Tibial artery (tissue), 4 donors: ENCODE measurements at regions not wholly inside any gene's neighbourhood (a gene's known extent, or its start where the extent isn't known, plus 50 kb on each side); places are given as distances from the start of the nearest gene placed in this dataset.

Experiments used
- DNase-seq, 2 donors: peaks; one replicate each; pipeline ENCODE4 v3.0.0-alpha.2; 2019
- H3K27ac ChIP-seq, 2 donors: fragments of 200-600 bp; sonication (generic) in 1 of 2; 1 replicate in 1 of 2; 2 replicates in 1 of 2; pipeline ENCODE4 v1.5.1; 2018 to 2019; ENCODE audit warnings: mild to moderate bottlenecking in 1 of 2
- H3K27me3 ChIP-seq, 2 donors: fragments of 200-600 bp; sonication (generic) in 1 of 2; one replicate each; pipeline versions ENCODE4 v1.5.1 to v1.6.0; 2016 to 2019
- H3K36me3 ChIP-seq, 3 donors: fragments of 200-600 bp; sonication (generic) in 2 of 3; one replicate each; pipeline ENCODE4 v1.5.1; 2016 to 2019; ENCODE audit warnings: mild to moderate bottlenecking in 2 of 3
- H3K4me1 ChIP-seq, 4 donors: fragments of 200-600 bp; sonication (generic) in 2 of 4; 1 replicate in 3 of 4; 2 replicates in 1 of 4; pipeline ENCODE4 v1.5.1; 2016 to 2019
- H3K4me3 ChIP-seq, 2 donors: fragments of 200-600 bp; sonication (generic) in 1 of 2; 1 replicate in 1 of 2; 2 replicates in 1 of 2; pipeline ENCODE4 v1.5.1; 2018 to 2019; ENCODE audit warnings: mild to moderate bottlenecking in 2 of 2
- H3K9me3 ChIP-seq, 3 donors: fragments of 200-600 bp; sonication (generic) in 1 of 3; one replicate each; pipeline ENCODE4 v1.5.1; 2016 to 2019
- intact Hi-C: fragments of 100-400 bp; cut with DNase I; formaldehyde crosslinking; loops from one replicate; pipeline ENCODE4 v1.15.0; 2023; ENCODE audit warnings: low total_unique reads
- TF ChIP-seq, protein P1 (sequence below), 2 experiments: fragments of 200-600 bp in 1 of 2; fragments of 450-650 bp in 1 of 2; IDR thresholded peaks; one replicate each; pipeline ENCODE4 v1.5.1; 2017 to 2019; ENCODE audit warnings: antibody characterized with exemption in 2 of 2, mild to moderate bottlenecking in 1 of 2, moderate library complexity in 1 of 2

DNA sequence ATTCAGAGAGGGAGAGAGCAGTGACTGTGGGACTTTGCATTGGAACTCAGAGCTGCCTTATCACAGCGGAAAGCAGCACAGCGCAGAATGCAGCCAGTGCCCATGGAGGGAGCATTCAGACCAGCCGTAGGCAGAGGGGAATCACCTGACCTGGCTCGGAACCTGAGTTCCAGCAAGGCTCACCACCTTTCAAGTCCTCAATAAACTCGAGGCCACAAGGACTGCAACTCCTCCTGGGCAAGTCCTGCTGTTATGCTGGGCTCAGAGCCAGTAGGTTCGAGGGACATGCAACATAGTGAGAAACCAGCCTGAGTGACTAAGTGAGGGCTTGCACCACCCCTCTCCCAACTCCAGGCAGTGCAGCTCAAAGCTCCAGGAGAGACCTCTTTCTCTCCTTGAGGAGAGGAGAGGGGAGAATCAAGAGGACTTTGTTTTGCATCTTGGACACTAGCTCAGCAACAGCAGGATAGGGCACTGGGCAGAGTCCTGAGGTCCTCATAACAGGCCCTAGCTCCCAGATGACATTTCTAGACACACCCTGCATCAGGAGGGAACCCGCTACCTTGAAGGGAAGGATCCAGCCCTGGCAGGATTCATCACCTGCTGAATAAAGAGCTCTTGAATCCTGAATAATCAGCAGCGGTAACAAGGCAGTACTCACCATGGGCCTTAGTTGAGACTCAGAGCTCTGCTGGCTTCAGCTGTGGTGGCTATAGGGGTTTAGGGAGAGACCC, 136.8 kb upstream of the OTOS start:
- no peaks in the 10 kb centered on the region for H3K9me3 ChIP-seq
- no peak overlapping the region for H3K27ac ChIP-seq
- TF ChIP-seq, protein P1, sequence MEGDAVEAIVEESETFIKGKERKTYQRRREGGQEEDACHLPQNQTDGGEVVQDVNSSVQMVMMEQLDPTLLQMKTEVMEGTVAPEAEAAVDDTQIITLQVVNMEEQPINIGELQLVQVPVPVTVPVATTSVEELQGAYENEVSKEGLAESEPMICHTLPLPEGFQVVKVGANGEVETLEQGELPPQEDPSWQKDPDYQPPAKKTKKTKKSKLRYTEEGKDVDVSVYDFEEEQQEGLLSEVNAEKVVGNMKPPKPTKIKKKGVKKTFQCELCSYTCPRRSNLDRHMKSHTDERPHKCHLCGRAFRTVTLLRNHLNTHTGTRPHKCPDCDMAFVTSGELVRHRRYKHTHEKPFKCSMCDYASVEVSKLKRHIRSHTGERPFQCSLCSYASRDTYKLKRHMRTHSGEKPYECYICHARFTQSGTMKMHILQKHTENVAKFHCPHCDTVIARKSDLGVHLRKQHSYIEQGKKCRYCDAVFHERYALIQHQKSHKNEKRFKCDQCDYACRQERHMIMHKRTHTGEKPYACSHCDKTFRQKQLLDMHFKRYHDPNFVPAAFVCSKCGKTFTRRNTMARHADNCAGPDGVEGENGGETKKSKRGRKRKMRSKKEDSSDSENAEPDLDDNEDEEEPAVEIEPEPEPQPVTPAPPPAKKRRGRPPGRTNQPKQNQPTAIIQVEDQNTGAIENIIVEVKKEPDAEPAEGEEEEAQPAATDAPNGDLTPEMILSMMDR (IDR thresholded peaks at IDR 0.05): peak in 1 of 2 experiments; percentile 13
- H3K27me3 ChIP-seq: no peaks in the 10 kb centered on the region
- H3K4me3 ChIP-seq: no peak overlapping the region
- peak in 1 of 2 donors; percentile 86 for DNase-seq
- intact Hi-C loops: no loop called here
- no peaks in the 10 kb centered on the region for H3K36me3 ChIP-seq
- H3K4me1 ChIP-seq: peaks cover 0 to 22% (median 11%) of the 10 kb centered on the region in 4 donors

DNA sequence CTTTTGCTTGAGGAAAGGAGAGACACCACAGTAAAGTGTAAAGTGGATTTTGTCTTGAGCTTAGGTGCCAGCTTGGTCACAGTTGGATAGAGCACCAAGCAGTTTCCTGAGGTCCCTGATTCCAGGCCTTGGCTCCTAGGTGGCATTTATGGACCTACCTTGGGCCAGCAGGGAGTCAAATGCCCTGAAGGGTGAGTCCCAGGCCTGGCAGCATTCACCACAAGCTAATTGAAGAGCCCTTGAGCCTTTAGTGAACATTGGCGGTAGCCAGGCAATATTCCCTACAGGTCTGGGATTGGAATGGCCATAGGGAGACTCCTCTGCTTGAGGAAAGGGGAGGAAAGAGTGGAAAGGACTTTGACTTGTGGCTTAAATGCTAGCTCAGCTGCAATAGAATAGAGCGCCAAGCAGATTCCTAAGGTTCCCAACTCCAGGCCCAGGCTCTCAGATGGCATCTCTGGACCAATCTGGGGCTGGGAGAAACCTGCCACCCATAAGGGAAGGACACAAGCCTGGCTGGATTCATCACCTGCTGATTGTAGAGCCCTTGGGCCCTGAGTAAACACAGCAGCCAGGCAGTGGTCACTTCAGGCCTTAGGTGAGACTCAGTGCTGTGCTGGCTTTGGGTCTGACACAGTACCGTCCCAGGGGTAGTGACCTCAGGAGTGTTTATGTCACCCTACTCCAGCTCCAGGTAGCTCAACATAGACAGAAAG, 137.5 kb upstream of the OTOS start:
- no peaks in the 10 kb centered on the region for H3K9me3 ChIP-seq
- no peaks in the 10 kb centered on the region for H3K36me3 ChIP-seq
- TF ChIP-seq, protein P1 (IDR thresholded peaks at IDR 0.05): no peak
- no peak for DNase-seq
- no peak overlapping the region for H3K4me3 ChIP-seq
- intact Hi-C loops: no loop called here
- H3K27me3 ChIP-seq: no peaks in the 10 kb centered on the region
- peaks cover 0 to 22% (median 11%) of the 10 kb centered on the region in 4 donors for H3K4me1 ChIP-seq
- no peak overlapping the region for H3K27ac ChIP-seq

DNA sequence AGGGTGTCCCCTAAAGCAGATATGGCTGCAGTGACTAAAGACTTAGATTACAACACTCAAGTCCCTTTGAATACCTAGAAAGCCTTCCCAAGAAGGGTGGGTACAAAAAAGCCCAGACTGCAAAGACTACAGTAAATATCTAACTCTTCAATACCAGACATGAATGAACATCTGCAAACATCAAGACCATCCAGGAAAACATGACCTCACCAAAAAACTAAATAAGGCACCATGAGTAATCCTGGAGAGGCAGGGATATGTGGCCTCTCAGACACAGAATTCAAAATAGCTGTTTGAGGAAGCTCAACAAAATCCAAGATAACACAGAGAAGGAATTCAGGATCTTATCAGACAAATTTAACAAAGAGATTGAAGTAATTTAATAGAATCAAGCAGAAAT, 138.2 kb upstream of the OTOS start:
- no peaks in the 10 kb centered on the region for H3K27me3 ChIP-seq
- DNase-seq: no peak
- H3K4me1 ChIP-seq: peaks cover 0 to 22% (median 11%) of the 10 kb centered on the region in 4 donors
- no peak overlapping the region for H3K4me3 ChIP-seq
- H3K36me3 ChIP-seq: no peaks in the 10 kb centered on the region
- H3K9me3 ChIP-seq: no peaks in the 10 kb centered on the region
- TF ChIP-seq, protein P1 (IDR thresholded peaks at IDR 0.05): no peak
- intact Hi-C loops: no loop called here
- H3K27ac ChIP-seq: no peak overlapping the region

DNA sequence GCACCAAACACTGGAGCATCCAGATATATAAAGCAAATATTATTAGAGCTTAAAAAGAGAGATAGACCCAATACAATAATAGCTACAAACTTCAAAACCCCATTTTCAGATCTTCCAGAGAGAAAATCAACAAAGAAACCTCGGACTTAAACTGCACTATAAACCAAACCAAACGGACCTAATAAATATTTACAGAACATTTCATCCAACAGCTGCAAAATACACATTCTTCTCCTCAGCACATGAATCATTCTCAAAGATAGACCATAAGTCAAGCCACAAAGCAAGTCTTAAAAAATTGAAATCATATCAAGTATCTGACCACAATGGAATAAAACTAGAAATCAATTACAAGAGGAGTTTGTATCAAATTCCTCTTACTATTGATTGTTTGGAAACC, 140.2 kb upstream of the OTOS start:
- Histone ChIP-seq H3K9me3 (no peaks in the 10 kb centered on the region), H3K27ac (no peak overlapping the region), H3K36me3 (no peaks in the 10 kb centered on the region), H3K4me3 (no peak overlapping the region), H3K27me3 (no peaks in the 10 kb centered on the region), H3K4me1 (peaks cover 0 to 22% (median 11%) of the 10 kb centered on the region in 4 donors)
- no peak for DNase-seq
- TF ChIP-seq, protein P1 (IDR thresholded peaks at IDR 0.05): no peak
- intact Hi-C loops: no loop called here

DNA sequence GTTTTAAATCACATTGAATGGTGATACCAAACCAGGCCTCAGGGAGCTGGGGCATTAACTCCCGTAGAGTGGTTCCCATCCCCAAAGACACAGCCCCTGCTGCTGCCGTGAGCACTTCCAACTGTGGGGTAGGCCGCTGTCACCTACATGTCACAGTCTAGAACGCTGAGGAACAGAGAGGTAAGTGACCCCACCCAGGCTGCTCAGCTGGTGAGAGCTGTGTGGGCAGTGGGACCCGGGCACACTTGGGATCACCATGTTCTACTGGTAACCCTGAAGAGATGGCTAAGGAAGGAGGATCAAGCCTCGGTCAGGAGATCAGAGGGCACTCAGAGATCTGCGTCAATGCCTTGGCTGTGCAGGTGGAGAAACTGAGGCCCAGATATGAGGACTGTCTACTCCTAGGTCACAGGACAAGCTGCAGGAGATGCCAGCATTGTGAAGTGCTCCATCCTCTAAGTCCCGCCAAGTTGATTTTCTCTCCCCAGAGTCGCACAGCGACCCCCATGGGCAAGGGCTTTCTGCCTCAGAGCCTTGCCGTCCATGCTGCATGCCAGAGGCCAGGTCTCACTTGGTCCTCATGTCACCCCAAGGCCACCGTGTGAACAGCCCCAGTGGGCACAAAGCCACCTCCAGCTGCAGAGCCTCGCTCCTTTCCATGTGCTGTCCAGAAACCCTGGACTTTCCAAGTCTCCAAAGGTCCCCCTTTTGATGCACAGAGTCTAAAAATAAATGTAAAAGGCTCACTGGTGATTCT, 144.2 kb upstream of the OTOS start:
- intact Hi-C loops: no loop called here
- no peaks in the 10 kb centered on the region for H3K4me1 ChIP-seq
- TF ChIP-seq, protein P1 (IDR thresholded peaks at IDR 0.05): no peak
- H3K4me3 ChIP-seq: no peak overlapping the region
- no peaks in the 10 kb centered on the region for H3K9me3 ChIP-seq
- no peak for DNase-seq
- no peaks in the 10 kb centered on the region for H3K27me3 ChIP-seq
- H3K27ac ChIP-seq: no peak overlapping the region
- H3K36me3 ChIP-seq: no peaks in the 10 kb centered on the region
